Lower leg skin (tissue), 3 donors: ENCODE measurements at regions not wholly inside any gene's neighbourhood (a gene's known extent, or its start where the extent isn't known, plus 50 kb on each side); places are given as distances from the start of the nearest gene placed in this dataset.

Experiments
- CTCF ChIP-seq, 3 donors: fragments of 450-650 bp; IDR thresholded peaks; one replicate each; pipeline ENCODE4 v1.5.1; 2016; ENCODE audit warnings: antibody characterized with exemption in 3 of 3, mild to moderate bottlenecking in 3 of 3, moderate library complexity in 2 of 3
- POLR2A ChIP-seq, 2 donors: fragments of 450-650 bp; IDR thresholded peaks; one replicate each; pipeline ENCODE4 v1.6.1; 2016 to 2017; ENCODE audit warnings: antibody characterized with exemption in 2 of 2, mild to moderate bottlenecking in 1 of 2, moderate library complexity in 1 of 2

DNA sequence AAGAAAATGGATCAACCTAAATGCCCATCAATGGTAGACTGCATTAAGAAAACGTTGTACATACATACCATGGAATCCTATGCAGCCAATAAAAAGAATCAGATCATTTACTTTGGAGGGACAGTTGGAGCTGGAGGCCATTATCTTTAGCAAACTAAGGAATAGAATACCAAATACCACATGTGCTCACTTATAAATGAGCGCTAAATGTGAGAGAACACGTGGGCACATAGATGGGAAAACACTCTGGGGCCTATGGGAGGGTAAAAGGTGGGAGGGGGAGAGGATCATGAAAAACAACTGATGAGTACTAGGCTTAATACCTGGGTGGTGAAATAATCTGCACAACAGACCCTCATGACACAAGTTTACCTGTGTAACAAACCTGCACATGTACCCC lies 1729.9 kb upstream of the PCDH10 start:
- TF ChIP-seq CTCF (IDR thresholded peaks at IDR 0.05), result no peak
- TF ChIP-seq POLR2A (IDR thresholded peaks at IDR 0.05), result no peak
